Heart left ventricle (tissue), 16 donors: ENCODE measurements at regions not wholly inside any gene's neighbourhood (a gene's known extent, or its start where the extent isn't known, plus 50 kb on each side); places are given as distances from the start of the nearest gene placed in this dataset.

Source experiments
- ATAC-seq, 4 donors: fragments of 200-7000 bp; cut with Tn5 transposase; one replicate each; pipeline ENCODE4 v1.9.1; 2020 to 2022; ENCODE audit warnings: moderate library complexity in 4 of 4, mild to moderate bottlenecking in 3 of 4, moderate number of reproducible peaks in 1 of 4
- DNase-seq, 5 donors: peaks; one replicate each; pipeline ENCODE4 v3.0.0-alpha.2; 2020
- H3K27ac ChIP-seq, 12 donors: fragments of 200-600 bp; sonication (generic) in 4 of 12; one replicate each; pipeline versions ENCODE4 v1.5.0 to v1.8.0; 2016 to 2022; ENCODE audit warnings: mild to moderate bottlenecking in 2 of 12
- H3K27me3 ChIP-seq, 9 donors: fragments of 200-600 bp; sonication (generic) in 2 of 9; one replicate each; pipeline versions ENCODE4 v1.5.1 to v1.8.0; 2016 to 2022; ENCODE audit warnings: mild to moderate bottlenecking in 3 of 9
- H3K36me3 ChIP-seq, 9 donors: fragments of 200-600 bp; sonication (generic) in 2 of 9; one replicate each; pipeline versions ENCODE4 v1.5.0 to v1.8.0; 2018 to 2022; ENCODE audit warnings: mild to moderate bottlenecking in 2 of 9
- H3K4me1 ChIP-seq, 12 donors: fragments of 200-600 bp; sonication (generic) in 4 of 12; one replicate each; pipeline versions ENCODE4 v1.5.0 to v1.8.0; 2016 to 2022; ENCODE audit warnings: mild to moderate bottlenecking in 3 of 12
- H3K4me3 ChIP-seq, 12 donors: fragments of 200-600 bp; sonication (generic) in 4 of 12; one replicate each; pipeline versions ENCODE4 v1.5.0 to v1.8.0; 2017 to 2022; ENCODE audit warnings: mild to moderate bottlenecking in 9 of 12, moderate library complexity in 4 of 12
- H3K9me3 ChIP-seq, 12 donors: fragments of 200-600 bp; sonication (generic) in 4 of 12; one replicate each; pipeline versions ENCODE4 v1.5.0 to v1.8.0; 2016 to 2022; ENCODE audit warnings: mild to moderate bottlenecking in 1 of 12
- CTCF ChIP-seq, 12 donors: fragments of 200-600 bp; sonication (generic) in 4 of 12; IDR thresholded peaks; one replicate each; pipeline versions ENCODE4 v1.5.0 to v1.8.0; 2018 to 2022; ENCODE audit warnings: antibody characterized with exemption in 12 of 12, mild to moderate bottlenecking in 5 of 12
- POLR2A ChIP-seq, 2 donors: fragments of 450-650 bp; IDR thresholded peaks; one replicate each; pipeline ENCODE4 v1.6.1; 2017; ENCODE audit warnings: antibody characterized with exemption in 2 of 2, mild to moderate bottlenecking in 2 of 2, moderate library complexity in 2 of 2
- WGBS, 4 donors: extraction: QIAGEN DNeasy Blood & Tissue Kit in 2 of 4; methylation state at CpG; one replicate each; pipeline versions ENCODE4 v1.1.5 to v1.1.7; 2013 to 2018; 5-methylcytosine and 5-hydroxymethylcytosine counted together
- intact Hi-C, 10 donors: fragments of 100-400 bp; cut with DNase I; formaldehyde crosslinking; loops; one replicate each; pipeline versions ENCODE4 v1.11.1 to v1.14.2; 2022
- donor health status: ischemic (EF 13 %, LVEDD 7.1; RV severe dilation, severe dysfunction).
- donor health status: healthy with polysubstance abuse.
- donor health status: DM: no; HTN: yes; CAD: no.
- donor health status: DM: no; HTN: no; CAD: no.
- donor health status: ischemic (EF 25% LVEDD 6.9; RV normal size, moderate dysfunction).
- donor health status: ischemic (EF 25% LVEDD 5.7; RV mildly dilated, moderate dysfunction).
- donor health status: healthy.
- donor health status: DM: yes; HTN: yes; CAD: no.
- donor health status: ischemic (EF 35%, LVEDD 5.7; RV mildly dilated, moderate dysfunction).
- donor health status: nonischemic (EF 11% LVEDD 7.7; RV severe dilation, severe dysfunction).
- donor health status: DM: yes; HTN: yes; CAD: no.
- donor health status: PGD.
- donor health status: ischemic (EF 29% LVEDD 5.4; RV normal size, mild dysfunction).
- donor health status: nonischemic (EF 23%, LVEDD 6.1; RV moderate dilation, normal function).

- H3K9me3 ChIP-seq: peaks cover 0 to 9% (median 0%) of the 10 kb centered on the region in 12 donors
Observed at GRCh38 chr2:15868186-15868585, 72.2 kb upstream of the MYCN start.

GRCh38 chr2:15868704-15869103, 71.6 kb upstream of the MYCN start:
- Histone ChIP-seq H3K4me3 (no peak overlapping the region), H3K9me3 (peaks cover 0 to 9% (median 0%) of the 10 kb centered on the region in 12 donors), H3K27me3 (no peaks in the 10 kb centered on the region), H3K27ac (no peak overlapping the region), H3K4me1 (no peaks in the 10 kb centered on the region), H3K36me3 (no peaks in the 10 kb centered on the region)
- ATAC-seq (no peak), DNase-seq (no peak)
- intact Hi-C loops: no loop called here
- WGBS, 4 donors: 92 to 97% (median 95%) methylated on average over 2 of the region's 2 CpGs
- TF ChIP-seq POLR2A (IDR thresholded peaks at IDR 0.05) (no peak), CTCF (IDR thresholded peaks at IDR 0.05) (no peak)

More at GRCh38 chr2:15868186-15868585, 72.2 kb upstream of the MYCN start:
- Histone ChIP-seq H3K4me1 (no peaks in the 10 kb centered on the region), H3K27me3 (no peaks in the 10 kb centered on the region), H3K4me3 (no peak overlapping the region), H3K27ac (no peak overlapping the region), H3K36me3 (no peaks in the 10 kb centered on the region)
- WGBS, 4 donors: 80 to 92% (median 91%) methylated on average over 1 of the region's 1 CpG
- no peak for DNase-seq
- TF ChIP-seq CTCF (IDR thresholded peaks at IDR 0.05) (no peak), POLR2A (IDR thresholded peaks at IDR 0.05) (no peak)
- no peak for ATAC-seq
- intact Hi-C loops: no loop called here

- Histone ChIP-seq H3K9me3 (peaks cover 0 to 9% (median 0%) of the 10 kb centered on the region in 12 donors), H3K4me1 (no peaks in the 10 kb centered on the region), H3K36me3 (no peaks in the 10 kb centered on the region), H3K27me3 (no peaks in the 10 kb centered on the region), H3K4me3 (no peak overlapping the region), H3K27ac (no peak overlapping the region)
- no peak for ATAC-seq
- 88 to 95% (median 92%) methylated on average over 3 of the region's 3 CpGs for WGBS, 4 donors
- no peak for DNase-seq
- TF ChIP-seq CTCF (IDR thresholded peaks at IDR 0.05) (no peak), POLR2A (IDR thresholded peaks at IDR 0.05) (no peak)
- intact Hi-C loops: no loop called here
Observed at GRCh38 chr2:15869396-15869795, 71.0 kb upstream of the MYCN start.

GRCh38 chr2:15869871-15870270, 70.5 kb upstream of the MYCN start:
- Histone ChIP-seq H3K27ac (no peak overlapping the region), H3K4me3 (no peak overlapping the region), H3K4me1 (no peaks in the 10 kb centered on the region), H3K9me3 (peaks cover 0 to 9% (median 0%) of the 10 kb centered on the region in 12 donors), H3K27me3 (no peaks in the 10 kb centered on the region), H3K36me3 (no peaks in the 10 kb centered on the region)
- TF ChIP-seq CTCF (IDR thresholded peaks at IDR 0.05) (no peak), POLR2A (IDR thresholded peaks at IDR 0.05) (no peak)
- intact Hi-C loops: no loop called here
- ATAC-seq (no peak), DNase-seq (no peak)
- 93 to 94% (median 94%) methylated on average over 13 of the region's 13 CpGs for WGBS, 4 donors
